Epidermal melanocyte (primary cell): ENCODE measurements at regions not wholly inside any gene's neighbourhood (a gene's known extent, or its start where the extent isn't known, plus 50 kb on each side); places are given as distances from the start of the nearest gene placed in this dataset.

Experiments
- DNase-seq: peaks from one replicate; pipeline ENCODE4 v3.0.0; 2011; ENCODE audit warnings: low spot score; ENCODE audit not compliant: insufficient read length

- DNase-seq = no peak
Measured at GRCh38 chr1:209316929-209317328, 266.6 kb upstream of the CAMK1G start.

GRCh38 chr1:209318181-209319056 lies 265.1 kb upstream of the CAMK1G start:
- no peak for DNase-seq

GRCh38 chr1:209319057-209319432 lies 264.5 kb upstream of the CAMK1G start:
- no peak for DNase-seq

GRCh38 chr1:209319549-209319948 lies 264.0 kb upstream of the CAMK1G start:
- DNase-seq = no peak

GRCh38 chr1:209323743-209324142 lies 259.8 kb upstream of the CAMK1G start:
- DNase-seq = no peak

- no peak for DNase-seq
Measured at GRCh38 chr1:209324901-209325871, 258.3 kb upstream of the CAMK1G start.

GRCh38 chr1:209326076-209326475 lies 257.4 kb upstream of the CAMK1G start:
- no peak for DNase-seq

GRCh38 chr1:209326831-209327230 lies 256.7 kb upstream of the CAMK1G start:
- DNase-seq = no peak

GRCh38 chr1:209328196-209328595 lies 255.3 kb upstream of the CAMK1G start:
- DNase-seq = no peak

- DNase-seq = peak; percentile 33
Measured at GRCh38 chr1:209335178-209335577, 248.3 kb upstream of the CAMK1G start.

- no peak for DNase-seq
Measured at GRCh38 chr1:209341146-209341545, 242.4 kb upstream of the CAMK1G start.

GRCh38 chr1:209341673-209342420 lies 241.7 kb upstream of the CAMK1G start:
- DNase-seq = no peak

- no peak for DNase-seq
Measured at GRCh38 chr1:209342441-209343175, 240.9 kb upstream of the CAMK1G start.

- DNase-seq = no peak
Measured at GRCh38 chr1:209343511-209343910, 240.0 kb upstream of the CAMK1G start.

- DNase-seq = no peak
Measured at GRCh38 chr1:209344156-209344555, 239.4 kb upstream of the CAMK1G start.

- no peak for DNase-seq
Measured at GRCh38 chr1:209349363-209350308, 233.9 kb upstream of the CAMK1G start.

GRCh38 chr1:209353053-209353452 lies 230.5 kb upstream of the CAMK1G start:
- no peak for DNase-seq

- DNase-seq = peak; percentile 43
Measured at GRCh38 chr1:209354111-209354839, 229.2 kb upstream of the CAMK1G start.

GRCh38 chr1:209354840-209355165 lies 228.7 kb upstream of the CAMK1G start:
- DNase-seq = no peak
